BJ (cell line): ENCODE measurements at regions not wholly inside any gene's neighbourhood (a gene's known extent, or its start where the extent isn't known, plus 50 kb on each side); places are given as distances from the start of the nearest gene placed in this dataset.

Experiments used
- CTCF ChIA-PET: fragments of 350-600 bp; formaldehyde crosslinking; extraction: SDS; loops from one replicate; lab custom pipeline; 2021; ENCODE audit warnings: antibody characterized with exemption, inconsistent platforms; lab: Yijun Ruan, JAX
- POLR2A ChIA-PET: fragments of 300-600 bp; sonication (Branson Sonifier 250); formaldehyde crosslinking; extraction: SDS; loops from one replicate; lab custom pipeline; 2021; ENCODE audit warnings: antibody characterized with exemption; lab: Charles Lee
- DNase-seq: peaks from one replicate; pipeline ENCODE4 v3.0.0-alpha.2; 2011; ENCODE audit warnings: low read depth
- H3K27me3 ChIP-seq: 2 replicates; pipeline ENCODE4 v1.6.0; 2011; ENCODE audit warnings: low read length; ENCODE audit not compliant: control insufficient read depth, insufficient read depth
- H3K36me3 ChIP-seq: 2 replicates; pipeline ENCODE4 v1.5.1; 2011; ENCODE audit warnings: low read length; ENCODE audit not compliant: control insufficient read depth, insufficient read depth
- H3K4me3 ChIP-seq: 2 replicates; pipeline ENCODE4 v1.5.1; 2011; ENCODE audit warnings: low read depth, mild to moderate bottlenecking, control low read depth, low read length
- CTCF ChIP-seq: IDR thresholded peaks from 2 replicates; pipeline ENCODE4 v1.5.1; 2011; ENCODE audit warnings: low read depth, mild to moderate bottlenecking, control low read depth, inconsistent platforms, low read length, moderate library complexity; ENCODE audit not compliant: insufficient read depth

GRCh38 chr14:42013559-42013958 is 406.9 kb downstream of the LRFN5 start:
- CTCF ChIA-PET: no interaction called here
- POLR2A ChIA-PET: no interaction called here
- no peak overlapping the region for H3K4me3 ChIP-seq
- H3K36me3 ChIP-seq: no peaks in the 10 kb centered on the region
- no peaks in the 10 kb centered on the region for H3K27me3 ChIP-seq
- TF ChIP-seq CTCF: no peak
- no peak for DNase-seq

GRCh38 chr14:42013153-42013552 is 406.5 kb downstream of the LRFN5 start:
- no peak for TF ChIP-seq CTCF
- H3K4me3 ChIP-seq: no peak overlapping the region
- no peak for DNase-seq
- CTCF ChIA-PET: no interaction called here
- H3K36me3 ChIP-seq: no peaks in the 10 kb centered on the region
- no peaks in the 10 kb centered on the region for H3K27me3 ChIP-seq
- POLR2A ChIA-PET: no interaction called here

DNA sequence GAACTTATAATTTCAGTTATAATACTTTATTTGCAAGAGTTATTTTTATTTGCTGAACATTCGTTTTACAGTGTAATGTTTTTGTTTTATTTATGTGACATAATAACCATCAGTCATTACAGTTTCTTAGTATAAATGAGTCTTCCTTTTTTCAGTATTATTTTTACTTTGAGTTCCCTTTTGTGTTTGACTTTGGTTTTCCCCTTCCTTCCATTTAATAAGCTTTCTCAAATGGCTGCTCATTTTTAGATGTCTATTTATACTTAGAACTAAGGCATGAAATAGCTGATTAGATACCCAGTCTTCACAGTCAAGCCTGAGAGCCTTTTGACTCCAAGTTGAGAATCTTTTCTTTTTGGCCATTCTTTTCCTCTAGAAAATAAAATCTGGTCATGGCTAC is 404.5 kb downstream of the LRFN5 start:
- no peak for TF ChIP-seq CTCF
- POLR2A ChIA-PET: no interaction called here
- Histone ChIP-seq H3K27me3 (no peaks in the 10 kb centered on the region), H3K4me3 (no peak overlapping the region), H3K36me3 (no peaks in the 10 kb centered on the region)
- CTCF ChIA-PET: no interaction called here
- DNase-seq: no peak

DNA sequence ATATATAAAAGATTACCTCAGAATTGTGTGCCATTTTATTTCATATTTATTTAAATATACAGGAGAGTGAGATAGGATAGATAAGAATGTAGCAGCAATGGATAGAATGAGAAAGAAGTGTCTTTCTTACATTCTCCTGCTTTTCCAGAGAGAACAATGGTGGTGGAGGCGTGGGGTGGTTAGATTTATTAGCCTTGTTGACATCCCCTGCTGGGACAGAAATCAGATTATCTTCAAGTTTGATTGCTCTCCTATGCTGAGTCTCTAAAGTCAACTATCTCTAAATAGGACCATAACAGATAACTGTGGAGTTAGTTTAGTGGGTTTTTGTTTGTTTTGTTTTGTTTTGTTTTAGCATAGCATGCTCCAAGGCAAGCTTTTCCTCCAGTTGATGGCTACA is 397.6 kb downstream of the LRFN5 start:
- POLR2A ChIA-PET: no interaction called here
- CTCF ChIA-PET: no interaction called here
- no peaks in the 10 kb centered on the region for H3K27me3 ChIP-seq
- H3K4me3 ChIP-seq: no peak overlapping the region
- no peak for DNase-seq
- H3K36me3 ChIP-seq: no peaks in the 10 kb centered on the region
- no peak for TF ChIP-seq CTCF

- ChIA-PET CTCF (no interaction called here), POLR2A (no interaction called here)
- no peaks in the 10 kb centered on the region for H3K36me3 ChIP-seq
- no peak overlapping the region for H3K4me3 ChIP-seq
- TF ChIP-seq CTCF: no peak
- no peak for DNase-seq
- no peaks in the 10 kb centered on the region for H3K27me3 ChIP-seq
These were observed 395.5 kb downstream of the LRFN5 start for GRCh38 chr14:42002141-42002540.

GRCh38 chr14:42001431-42001830 is 394.8 kb downstream of the LRFN5 start:
- CTCF ChIA-PET: no interaction called here
- H3K36me3 ChIP-seq: no peaks in the 10 kb centered on the region
- no peak overlapping the region for H3K4me3 ChIP-seq
- no peak for DNase-seq
- no peaks in the 10 kb centered on the region for H3K27me3 ChIP-seq
- no peak for TF ChIP-seq CTCF
- POLR2A ChIA-PET: no interaction called here
